ENCODE measurements at regions not wholly inside any gene's neighbourhood (a gene's known extent, or its start where the extent isn't known, plus 50 kb on each side); places are given as distances from the start of the nearest gene placed in this dataset.

DNA sequence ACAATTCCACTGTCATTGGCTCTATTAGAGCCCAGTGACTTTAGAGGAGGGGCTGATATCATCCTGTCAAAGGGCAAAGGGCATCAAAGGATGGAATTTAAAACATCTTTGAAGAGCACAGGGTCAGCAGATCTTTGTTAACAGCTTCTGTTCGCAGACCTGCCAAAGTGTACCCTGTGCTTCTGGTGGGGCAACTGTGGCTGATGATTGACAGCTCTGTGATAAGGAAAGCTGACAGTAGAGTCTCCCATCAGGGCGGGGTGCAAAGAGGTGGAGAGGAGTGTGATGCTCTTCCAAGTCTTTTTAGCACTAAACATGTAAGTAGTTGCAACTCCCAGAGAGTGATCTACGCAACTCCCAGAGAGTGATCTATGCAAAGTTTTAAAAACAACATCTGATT, 742.1 kb upstream of the SOX9 start:
- Mint-ChIP-seq H3K4me1 (ENCODE audit: low read depth) (no peaks in the 10 kb centered on the region), H3K27me3 (ENCODE audit: low read depth) (no peaks in the 10 kb centered on the region), H3K4me3 (ENCODE audit: low read depth) (no peak overlapping the region), H3K9me3 (peaks cover 35% of the 10 kb centered on the region), H3K36me3 (ENCODE audit: low read depth) (no peaks in the 10 kb centered on the region), H3K27ac (no peak overlapping the region)
- DNase-seq (ENCODE audit: low spot score), result no peak
- intact Hi-C loops (cut with micrococcal nuclease), result no loop called here

DNA sequence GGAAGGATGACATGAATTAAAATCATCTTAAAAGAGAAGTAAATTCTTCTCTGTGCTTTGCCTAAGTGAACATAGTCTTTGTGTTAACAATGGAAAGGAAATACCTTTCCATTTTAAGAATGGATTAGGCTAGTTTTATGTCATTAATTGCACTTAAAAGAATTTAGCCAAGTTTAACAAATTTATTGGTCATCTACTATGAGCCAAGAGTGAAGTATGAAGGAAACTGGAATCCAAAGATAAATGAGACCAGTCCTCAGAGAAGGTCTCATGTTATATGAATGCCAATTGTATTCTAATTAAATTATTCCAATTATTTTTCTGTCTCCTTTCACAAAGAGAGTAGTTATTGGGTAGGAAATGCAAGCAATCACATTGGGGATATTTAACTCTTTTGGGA, 741.3 kb upstream of the SOX9 start:
- DNase-seq (ENCODE audit: low spot score), result no peak

DNA sequence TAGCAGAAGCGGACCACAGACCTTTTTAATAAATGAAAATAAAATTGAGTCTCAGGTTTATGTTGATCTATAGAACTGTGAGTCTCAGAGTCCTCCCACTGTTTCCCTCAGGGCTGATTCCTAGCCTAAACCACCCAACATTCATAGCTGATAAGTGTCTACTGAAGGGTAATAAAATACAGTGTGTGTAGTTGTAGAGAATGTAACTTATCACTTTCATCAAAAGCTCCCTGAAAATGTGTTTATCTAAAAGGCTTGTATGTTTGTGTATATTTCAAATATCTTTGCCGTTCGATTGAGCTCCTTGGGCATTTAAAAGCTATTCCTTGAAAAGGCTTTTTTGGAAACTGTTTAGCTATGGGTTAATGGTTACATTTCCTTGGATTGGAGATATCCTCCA, 740.3 kb upstream of the SOX9 start:
- no peak for DNase-seq (ENCODE audit: low spot score)
- Mint-ChIP-seq H3K27ac (no peak overlapping the region), H3K4me1 (ENCODE audit: low read depth) (no peaks in the 10 kb centered on the region), H3K36me3 (ENCODE audit: low read depth) (no peaks in the 10 kb centered on the region), H3K27me3 (ENCODE audit: low read depth) (no peaks in the 10 kb centered on the region), H3K9me3 (peaks cover 35% of the 10 kb centered on the region), H3K4me3 (ENCODE audit: low read depth) (no peak overlapping the region)
- intact Hi-C loops (cut with micrococcal nuclease), result no loop called here

More for the DNA sequence above, 741.3 kb upstream of the SOX9 start:
- peaks cover 35% of the 10 kb centered on the region for H3K9me3 Mint-ChIP-seq
- no peaks in the 10 kb centered on the region for H3K4me1 Mint-ChIP-seq (ENCODE audit: low read depth)
- H3K27me3 Mint-ChIP-seq (ENCODE audit: low read depth), result no peaks in the 10 kb centered on the region
- intact Hi-C loops (cut with micrococcal nuclease), result no loop called here
- H3K36me3 Mint-ChIP-seq (ENCODE audit: low read depth), result no peaks in the 10 kb centered on the region
- no peak overlapping the region for H3K27ac Mint-ChIP-seq
- no peak overlapping the region for H3K4me3 Mint-ChIP-seq (ENCODE audit: low read depth)

DNA sequence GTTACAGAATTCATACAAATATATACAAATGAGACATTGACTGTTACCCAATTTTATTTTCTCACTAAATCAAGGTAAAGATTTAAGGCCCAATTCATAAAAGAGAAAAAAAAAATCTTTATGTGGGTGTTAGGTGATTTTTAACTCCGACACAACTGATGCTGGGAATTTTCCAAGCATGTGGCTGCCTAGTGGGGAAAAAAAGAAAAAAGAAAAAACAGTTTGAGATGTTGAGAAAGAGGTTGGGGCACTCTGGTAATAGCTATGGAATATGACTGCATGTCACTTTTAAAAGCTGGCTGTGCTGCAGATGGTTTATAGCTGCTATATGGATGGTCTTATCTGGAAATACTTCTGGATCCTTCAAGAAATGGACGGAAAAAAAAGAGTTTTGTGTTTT, 739.9 kb upstream of the SOX9 start:
- Mint-ChIP-seq H3K9me3 (peaks cover 35% of the 10 kb centered on the region), H3K36me3 (ENCODE audit: low read depth) (no peaks in the 10 kb centered on the region), H3K4me1 (ENCODE audit: low read depth) (no peaks in the 10 kb centered on the region), H3K27ac (no peak overlapping the region), H3K27me3 (ENCODE audit: low read depth) (no peaks in the 10 kb centered on the region), H3K4me3 (ENCODE audit: low read depth) (no peak overlapping the region)
- intact Hi-C loops (cut with micrococcal nuclease), result no loop called here
- DNase-seq (ENCODE audit: low spot score), result no peak

DNA sequence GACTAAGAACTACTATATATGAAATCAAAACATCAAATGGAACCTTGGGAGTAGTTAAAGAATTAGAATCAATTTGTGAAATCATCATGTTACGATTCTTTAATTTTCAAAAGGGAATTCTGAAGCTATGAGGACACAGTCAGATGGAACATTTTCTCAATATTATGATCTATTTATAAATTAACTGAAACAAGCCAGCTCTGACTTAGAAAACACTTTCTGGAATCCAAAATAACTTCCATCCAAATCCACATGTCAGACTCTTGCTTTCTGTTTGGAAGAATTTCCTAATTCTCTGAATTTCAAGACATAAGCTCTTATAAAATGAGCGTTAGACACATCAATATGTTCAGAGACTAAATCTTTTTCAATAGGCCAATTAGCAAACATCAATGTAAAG, 737.7 kb upstream of the SOX9 start:
- H3K27me3 Mint-ChIP-seq (ENCODE audit: low read depth), result no peaks in the 10 kb centered on the region
- no peak overlapping the region for H3K4me3 Mint-ChIP-seq (ENCODE audit: low read depth)
- H3K9me3 Mint-ChIP-seq, result peaks cover 29% of the 10 kb centered on the region
- H3K4me1 Mint-ChIP-seq (ENCODE audit: low read depth), result no peaks in the 10 kb centered on the region
- H3K27ac Mint-ChIP-seq, result no peak overlapping the region
- DNase-seq (ENCODE audit: low spot score), result no peak
- intact Hi-C loops (cut with micrococcal nuclease), result no loop called here
- H3K36me3 Mint-ChIP-seq (ENCODE audit: low read depth), result no peaks in the 10 kb centered on the region

DNA sequence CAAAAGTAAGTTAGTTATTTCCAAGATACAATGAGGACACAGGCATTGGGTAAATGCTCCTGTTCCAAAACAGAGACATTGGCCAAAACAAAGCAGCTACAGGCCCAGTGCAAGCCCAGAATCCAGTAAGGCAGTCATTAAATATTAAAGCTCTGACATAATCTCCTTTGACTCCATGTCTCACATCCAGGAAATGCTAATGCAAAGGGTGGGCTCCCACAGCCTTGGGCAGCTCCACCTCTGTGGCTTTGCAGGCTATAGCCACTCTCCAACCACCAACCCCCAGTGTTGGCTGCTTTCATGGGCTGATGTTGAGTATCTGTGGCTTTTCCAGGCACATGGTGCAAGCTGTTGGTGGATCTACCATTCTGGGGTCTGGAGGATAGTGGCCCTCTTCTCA, 733.4 kb upstream of the SOX9 start:
- Mint-ChIP-seq H3K27ac (no peak overlapping the region), H3K9me3 (peaks cover 28% of the 10 kb centered on the region), H3K4me1 (ENCODE audit: low read depth) (no peaks in the 10 kb centered on the region), H3K4me3 (ENCODE audit: low read depth) (no peak overlapping the region), H3K27me3 (ENCODE audit: low read depth) (no peaks in the 10 kb centered on the region), H3K36me3 (ENCODE audit: low read depth) (no peaks in the 10 kb centered on the region)
- DNase-seq (ENCODE audit: low spot score), result no peak
- intact Hi-C loops (cut with micrococcal nuclease), result no loop called here

DNA sequence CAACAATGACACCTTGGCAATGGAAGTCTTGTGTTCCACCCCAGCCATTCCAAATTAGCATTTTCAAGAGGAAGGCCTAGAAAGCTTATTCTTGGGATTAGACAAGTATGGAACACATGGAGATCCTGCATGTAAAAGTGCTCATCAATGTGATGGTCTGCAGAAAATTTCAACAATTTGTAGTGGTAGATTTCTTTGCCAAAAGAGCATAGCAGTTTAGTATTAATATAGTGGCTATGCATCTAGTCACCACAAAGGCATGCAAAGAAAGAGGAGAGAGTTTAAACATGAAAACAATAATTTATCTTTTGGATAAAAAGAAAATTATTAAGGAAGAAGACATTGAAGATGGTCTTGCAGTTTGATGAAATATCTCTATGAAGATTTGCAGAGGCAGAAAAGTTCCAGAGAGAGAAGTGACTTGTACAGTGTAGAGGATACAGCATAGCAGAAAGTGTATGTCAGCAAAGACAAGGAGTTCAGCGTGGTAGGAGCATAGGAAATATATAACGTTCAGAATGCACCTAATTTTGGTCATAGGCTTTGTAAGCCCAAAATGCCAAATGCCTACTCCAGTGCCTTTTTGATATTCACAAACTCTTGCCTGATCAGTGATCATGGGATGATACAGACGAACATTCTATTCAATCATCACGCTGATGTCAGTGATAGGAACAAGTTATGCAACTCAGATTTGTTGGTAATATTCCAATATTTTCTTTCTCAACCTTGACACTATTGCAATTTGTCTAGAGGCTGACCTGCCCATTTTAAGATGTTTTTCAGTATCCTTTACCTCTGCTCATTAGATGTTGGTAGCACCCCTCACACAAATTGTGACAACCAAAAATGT, 727.9 kb upstream of the SOX9 start:
- no peaks in the 10 kb centered on the region for H3K4me1 Mint-ChIP-seq (ENCODE audit: low read depth)
- H3K4me3 Mint-ChIP-seq (ENCODE audit: low read depth), result no peak overlapping the region
- no peaks in the 10 kb centered on the region for H3K36me3 Mint-ChIP-seq (ENCODE audit: low read depth)
- no peaks in the 10 kb centered on the region for H3K27me3 Mint-ChIP-seq (ENCODE audit: low read depth)
- H3K9me3 Mint-ChIP-seq, result peaks cover 27% of the 10 kb centered on the region
- no peak for DNase-seq (ENCODE audit: low spot score)
- intact Hi-C loops (cut with micrococcal nuclease), result no loop called here
- H3K27ac Mint-ChIP-seq, result no peak overlapping the region

DNA sequence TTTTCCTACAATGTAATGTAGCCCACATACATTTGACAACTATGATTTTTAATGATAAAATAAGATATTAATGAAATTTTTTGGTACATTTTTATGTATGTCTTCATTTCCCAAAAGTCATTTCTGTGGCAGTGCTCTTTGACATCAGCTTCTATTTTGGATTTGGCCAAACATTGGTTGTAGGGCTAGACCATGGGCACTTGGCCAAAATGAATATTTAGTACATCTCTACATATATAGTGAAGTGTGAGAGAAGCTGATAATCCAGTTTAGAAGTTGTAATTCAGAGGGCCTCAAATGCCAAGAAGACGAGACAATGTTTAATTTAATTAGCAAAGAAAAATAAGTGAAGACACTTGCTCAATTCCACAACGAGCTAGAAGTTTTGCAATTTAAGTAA, 724.9 kb upstream of the SOX9 start:
- intact Hi-C loops (cut with micrococcal nuclease), result no loop called here
- Mint-ChIP-seq H3K4me1 (ENCODE audit: low read depth) (no peaks in the 10 kb centered on the region), H3K27me3 (ENCODE audit: low read depth) (no peaks in the 10 kb centered on the region), H3K36me3 (ENCODE audit: low read depth) (no peaks in the 10 kb centered on the region), H3K4me3 (ENCODE audit: low read depth) (no peak overlapping the region), H3K27ac (no peak overlapping the region), H3K9me3 (peaks cover 15% of the 10 kb centered on the region)
- no peak for DNase-seq (ENCODE audit: low spot score)

DNA sequence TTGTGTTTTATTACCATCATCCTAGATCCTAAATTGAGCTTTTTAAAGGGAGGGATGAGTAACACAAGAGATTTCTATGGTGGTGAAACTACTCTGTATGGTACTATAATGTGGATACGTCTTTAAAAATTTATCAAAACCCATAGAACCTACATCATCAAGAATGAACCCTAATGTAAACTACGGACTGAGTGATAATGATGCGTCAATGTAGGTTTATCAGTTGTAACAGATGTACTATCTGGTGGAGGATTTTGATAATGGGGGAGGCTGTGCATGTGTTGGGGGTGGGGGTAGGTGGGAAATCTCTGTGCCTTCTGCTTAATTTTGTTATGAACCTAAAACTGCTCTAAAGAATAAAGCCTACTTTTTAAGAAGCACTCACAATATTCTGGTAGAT, 724.1 kb upstream of the SOX9 start:
- Mint-ChIP-seq H3K27ac (no peak overlapping the region), H3K27me3 (ENCODE audit: low read depth) (no peaks in the 10 kb centered on the region)

DNA sequence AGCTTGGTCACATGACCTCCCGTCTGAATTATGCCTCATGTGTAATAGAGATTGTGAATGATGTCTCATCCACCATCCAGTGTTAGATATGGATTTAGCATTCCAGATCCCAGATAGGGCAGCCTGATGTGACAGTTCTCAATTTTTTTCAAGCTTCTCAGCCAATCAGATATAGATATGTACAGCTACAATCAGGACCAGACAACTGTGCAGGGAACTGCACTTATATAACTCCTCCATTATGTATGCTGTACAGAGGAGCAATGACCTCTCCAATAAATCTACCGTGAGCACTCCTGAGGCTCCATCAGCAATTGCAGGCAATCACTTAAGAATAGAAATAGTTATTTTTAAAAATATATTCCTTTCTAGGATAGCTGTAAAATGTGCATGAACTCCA, 722.8 kb upstream of the SOX9 start:
- no peaks in the 10 kb centered on the region for H3K4me1 Mint-ChIP-seq (ENCODE audit: low read depth)
- no peak for DNase-seq (ENCODE audit: low spot score)
- H3K27me3 Mint-ChIP-seq (ENCODE audit: low read depth), result no peaks in the 10 kb centered on the region
- no peak overlapping the region for H3K4me3 Mint-ChIP-seq (ENCODE audit: low read depth)
- peaks cover 20% of the 10 kb centered on the region for H3K9me3 Mint-ChIP-seq
- no peak overlapping the region for H3K27ac Mint-ChIP-seq
- no peaks in the 10 kb centered on the region for H3K36me3 Mint-ChIP-seq (ENCODE audit: low read depth)
- intact Hi-C loops (cut with micrococcal nuclease), result no loop called here

More for the DNA sequence above, 724.1 kb upstream of the SOX9 start:
- Mint-ChIP-seq H3K4me3 (ENCODE audit: low read depth) (no peak overlapping the region), H3K36me3 (ENCODE audit: low read depth) (no peaks in the 10 kb centered on the region), H3K9me3 (peaks cover 17% of the 10 kb centered on the region), H3K4me1 (ENCODE audit: low read depth) (no peaks in the 10 kb centered on the region)
- DNase-seq (ENCODE audit: low spot score), result no peak
- intact Hi-C loops (cut with micrococcal nuclease), result no loop called here

DNA sequence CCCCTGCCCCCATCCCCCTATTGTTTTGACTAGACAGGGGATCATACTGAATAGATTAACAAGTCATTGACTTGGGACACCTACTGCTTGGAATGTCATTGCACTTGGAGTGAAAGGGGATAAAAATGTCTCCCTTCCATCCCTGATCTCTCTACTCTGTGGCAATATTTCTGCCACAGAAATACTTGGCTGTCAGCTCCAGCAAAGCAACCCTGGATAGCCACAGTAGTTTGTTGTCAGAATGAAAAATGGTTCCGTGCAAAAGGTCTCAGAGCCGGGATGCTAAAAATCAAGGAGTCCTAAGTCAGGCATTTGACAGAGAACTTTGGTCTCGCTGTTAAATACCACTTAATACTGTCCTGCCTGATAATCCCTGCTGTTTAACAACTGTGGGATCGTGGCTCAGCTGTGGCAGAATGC, 722.0 kb upstream of the SOX9 start:
- Mint-ChIP-seq H3K36me3 (ENCODE audit: low read depth) (no peaks in the 10 kb centered on the region), H3K9me3 (peaks cover 24% of the 10 kb centered on the region), H3K4me3 (ENCODE audit: low read depth) (no peak overlapping the region), H3K27ac (no peak overlapping the region), H3K27me3 (ENCODE audit: low read depth) (no peaks in the 10 kb centered on the region), H3K4me1 (ENCODE audit: low read depth) (no peaks in the 10 kb centered on the region)
- DNase-seq (ENCODE audit: low spot score), result no peak
- intact Hi-C loops (cut with micrococcal nuclease), result no loop called here

DNA sequence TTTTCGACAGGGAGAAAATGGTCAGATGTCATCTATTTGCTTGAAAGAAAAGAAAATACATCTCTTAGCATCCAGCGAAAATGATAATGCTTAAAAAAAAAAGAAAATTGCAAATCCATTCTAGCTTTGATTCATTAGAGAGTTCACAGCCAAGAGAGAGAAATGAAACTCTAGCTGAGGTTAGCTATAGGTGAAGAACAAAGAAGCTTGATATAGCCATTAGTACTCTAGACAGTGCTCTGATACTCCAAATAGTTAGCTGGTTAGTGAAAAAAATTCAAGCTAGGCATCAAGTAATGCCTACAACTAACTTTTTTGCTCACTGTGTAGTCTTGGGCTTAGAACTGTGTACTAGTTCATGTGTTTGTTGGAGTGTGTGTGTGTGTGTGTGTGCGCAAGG, 721.6 kb upstream of the SOX9 start:
- H3K4me3 Mint-ChIP-seq (ENCODE audit: low read depth), result no peak overlapping the region
- H3K27ac Mint-ChIP-seq, result no peak overlapping the region
- intact Hi-C loops (cut with micrococcal nuclease), result no loop called here
- no peak for DNase-seq (ENCODE audit: low spot score)
- H3K9me3 Mint-ChIP-seq, result peaks cover 28% of the 10 kb centered on the region
- H3K27me3 Mint-ChIP-seq (ENCODE audit: low read depth), result no peaks in the 10 kb centered on the region
- no peaks in the 10 kb centered on the region for H3K4me1 Mint-ChIP-seq (ENCODE audit: low read depth)
- no peaks in the 10 kb centered on the region for H3K36me3 Mint-ChIP-seq (ENCODE audit: low read depth)

DNA sequence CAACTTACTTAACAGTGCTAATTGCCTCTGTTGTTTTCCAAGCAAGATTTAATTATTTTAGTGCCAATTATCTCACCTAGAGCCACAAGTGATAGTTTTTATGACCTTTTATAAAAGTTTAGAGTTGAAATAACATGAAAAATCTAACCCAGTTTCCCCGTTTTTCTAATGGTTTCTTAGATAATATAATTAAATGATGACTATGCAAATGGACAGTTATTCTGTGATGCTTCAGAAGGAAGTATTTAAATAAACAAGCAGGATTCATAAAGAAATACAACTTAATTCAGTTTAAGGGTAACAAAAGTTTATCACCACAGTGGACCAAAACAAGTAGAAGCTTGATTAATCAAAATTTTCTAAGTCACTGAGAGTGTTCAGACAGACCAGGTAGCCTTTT, 721.2 kb upstream of the SOX9 start:
- DNase-seq (ENCODE audit: low spot score), result no peak
- Mint-ChIP-seq H3K36me3 (ENCODE audit: low read depth) (no peaks in the 10 kb centered on the region), H3K27me3 (ENCODE audit: low read depth) (no peaks in the 10 kb centered on the region), H3K4me3 (ENCODE audit: low read depth) (no peak overlapping the region), H3K4me1 (ENCODE audit: low read depth) (no peaks in the 10 kb centered on the region), H3K9me3 (peaks cover 27% of the 10 kb centered on the region), H3K27ac (no peak overlapping the region)
- intact Hi-C loops (cut with micrococcal nuclease), result no loop called here

DNA sequence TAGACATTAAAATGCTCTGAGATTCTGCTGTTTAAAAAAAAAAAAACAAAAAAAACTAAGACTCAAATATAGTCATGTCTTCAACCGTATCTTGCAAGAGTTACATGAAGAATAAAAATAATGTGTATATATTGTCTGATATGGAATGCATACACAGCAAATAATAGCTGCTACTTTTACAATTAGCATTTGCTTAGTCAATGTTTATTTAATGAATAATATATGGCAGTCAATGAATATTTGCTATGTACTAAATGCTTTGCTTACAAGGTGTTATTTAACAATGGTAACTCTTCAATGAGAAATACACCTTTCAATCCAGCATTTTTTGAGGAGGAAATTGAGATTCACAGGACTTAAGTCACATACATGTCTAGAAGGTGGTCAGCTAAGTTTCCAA, 718.8 kb upstream of the SOX9 start:
- H3K27me3 Mint-ChIP-seq (ENCODE audit: low read depth), result no peaks in the 10 kb centered on the region
- intact Hi-C loops (cut with micrococcal nuclease), result no loop called here
- peaks cover 24% of the 10 kb centered on the region for H3K9me3 Mint-ChIP-seq

More for the DNA sequence above, 718.8 kb upstream of the SOX9 start:
- Mint-ChIP-seq H3K27ac (no peak overlapping the region), H3K4me3 (ENCODE audit: low read depth) (no peak overlapping the region), H3K4me1 (ENCODE audit: low read depth) (no peaks in the 10 kb centered on the region), H3K36me3 (ENCODE audit: low read depth) (no peaks in the 10 kb centered on the region)
- no peak for DNase-seq (ENCODE audit: low spot score)

Data from activated T-helper 2 cell treated with anti-CD3 and anti-CD28 coated beads, Interferon-gamma antibody, Interleukin-2, Interleukin-4, amounts not matched to agents 10 μg/mL and 5 μg/mL and 100 μg/mL, durations not matched to agents 14 hours and 24 hours and 36 hours (primary cell).